Fibroblast of lung (primary cell): ENCODE measurements at regions not wholly inside any gene's neighbourhood (a gene's known extent, or its start where the extent isn't known, plus 50 kb on each side); places are given as distances from the start of the nearest gene placed in this dataset.
"Not testable (repeated sequence)": the region's sequence is repeated elsewhere in the genome, so short reads cannot be mapped to it uniquely, and the experiment has no call there.

Experiments used
- DNase-seq, 2 donors: peaks; one replicate each; pipeline versions ENCODE4 v3.0.0 to v3.0.0-alpha.2; 2010; ENCODE audit warnings: low read depth in 2 of 2
- H2AFZ ChIP-seq: 2 replicates; pipeline ENCODE4 v1.5.1; 2012; ENCODE audit warnings: low read length, control low read depth, inconsistent platforms
- H3K27ac ChIP-seq: 2 replicates; pipeline ENCODE4 v1.5.1; 2011; ENCODE audit warnings: low read length, control low read depth; ENCODE audit not compliant: insufficient read depth
- H3K27me3 ChIP-seq: 2 replicates; pipeline ENCODE4 v1.5.1; 2011; ENCODE audit warnings: mild to moderate bottlenecking, low read length; ENCODE audit not compliant: control insufficient read depth, insufficient read depth
- H3K36me3 ChIP-seq: 2 replicates; pipeline ENCODE4 v1.5.1; 2011; ENCODE audit warnings: low read length; ENCODE audit not compliant: control insufficient read depth, insufficient read depth
- H3K4me1 ChIP-seq: 2 replicates; pipeline ENCODE4 v1.5.1; 2011; ENCODE audit warnings: low read length; ENCODE audit not compliant: control insufficient read depth, insufficient read depth; ENCODE audit errors: extremely low read depth
- H3K4me2 ChIP-seq: 2 replicates; pipeline ENCODE4 v1.5.1; 2011; ENCODE audit warnings: low read length, control low read depth; ENCODE audit not compliant: insufficient read depth; ENCODE audit errors: extremely low read depth
- H3K4me3 ChIP-seq, 4 experiments: fragments of 200-600 bp in 1 of 4; sonication (generic) in 1 of 4; replicated peaks in 1 of 4; 2 replicates each; pipeline ENCODE4 v1.5.1; 2011 to 2016; ENCODE audit warnings: low read length in 4 of 4, low read depth in 3 of 4, mild to moderate bottlenecking in 3 of 4, control low read depth in 2 of 4, inconsistent platforms in 1 of 4, mixed read lengths in 1 of 4; ENCODE audit not compliant: insufficient read depth in 1 of 4; ENCODE audit errors: control extremely low read depth in 1 of 4
- H3K79me2 ChIP-seq: 2 replicates; pipeline ENCODE4 v1.5.1; 2012; ENCODE audit warnings: mild to moderate bottlenecking, low read length, inconsistent platforms; ENCODE audit not compliant: control insufficient read depth, insufficient read depth
- H3K9ac ChIP-seq: 2 replicates; pipeline ENCODE4 v1.5.1; 2011; ENCODE audit warnings: mild to moderate bottlenecking, low read length, control low read depth; ENCODE audit not compliant: insufficient read depth
- H3K9me3 ChIP-seq: 2 replicates; pipeline ENCODE4 v1.5.1; 2012; ENCODE audit warnings: low read depth, low read length; ENCODE audit not compliant: control insufficient read depth, insufficient read depth
- H4K20me1 ChIP-seq: 2 replicates; pipeline ENCODE4 v1.5.1; 2011; ENCODE audit warnings: low read length; ENCODE audit not compliant: control insufficient read depth, insufficient read depth; ENCODE audit errors: extremely low read depth
- CTCF ChIP-seq, 2 donors: IDR thresholded peaks in 1 of 2; conservative IDR thresholded peaks in 1 of 2; 1 replicate in 1 of 2; 2 replicates in 1 of 2; pipeline ENCODE4 v1.5.1; 2011 to 2012; ENCODE audit warnings: low read length in 2 of 2, control low read depth in 1 of 2, inconsistent platforms in 1 of 2, low read depth in 1 of 2, mild to moderate bottlenecking in 1 of 2
- EZH2 ChIP-seq: IDR thresholded peaks from 2 replicates; pipeline ENCODE4 v1.5.1; 2012; ENCODE audit warnings: low read length, control low read depth, mild to moderate bottlenecking; ENCODE audit errors: missing control alignments

DNA sequence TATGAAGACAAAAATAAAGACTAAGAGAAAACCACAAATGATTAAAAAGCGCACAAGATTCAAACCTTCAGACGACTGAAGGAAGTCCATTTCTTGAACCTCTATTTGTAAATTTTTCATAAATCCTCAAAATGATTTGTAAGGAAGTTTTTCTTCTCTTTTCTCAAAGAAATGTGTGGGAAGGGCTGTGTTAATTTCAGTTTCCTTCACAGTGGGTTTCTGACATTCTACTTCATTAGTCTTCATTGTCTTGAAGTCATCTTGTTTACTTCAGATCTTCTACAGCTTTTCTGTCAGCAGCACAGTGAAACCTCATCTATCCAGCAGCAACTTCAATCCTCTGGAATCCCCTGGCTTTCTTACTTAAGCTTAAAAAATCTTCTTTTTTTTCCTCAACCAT lies 87.6 kb upstream of the MYLIP start:
- Histone ChIP-seq H3K9ac (no peak overlapping the region), H3K4me2 (no peak overlapping the region), H2AFZ (no peak overlapping the region), H4K20me1 (no peaks in the 10 kb centered on the region), H3K9me3 (no peaks in the 10 kb centered on the region), H3K4me3 (no peak overlapping the region), H3K79me2 (no peaks in the 10 kb centered on the region), H3K36me3 (no peaks in the 10 kb centered on the region), H3K27ac (no peak overlapping the region), H3K27me3 (no peaks in the 10 kb centered on the region), H3K4me1 (no peaks in the 10 kb centered on the region)
- TF ChIP-seq CTCF (conservative IDR thresholded peaks at IDR 0.05 in 1 of 2, IDR thresholded peaks at IDR 0.05 in 1 of 2; ENCODE audit: low read depth in 1 of 2, low read length in 2 of 2) (no peak), EZH2 (no peak)
- no peak for DNase-seq

DNA sequence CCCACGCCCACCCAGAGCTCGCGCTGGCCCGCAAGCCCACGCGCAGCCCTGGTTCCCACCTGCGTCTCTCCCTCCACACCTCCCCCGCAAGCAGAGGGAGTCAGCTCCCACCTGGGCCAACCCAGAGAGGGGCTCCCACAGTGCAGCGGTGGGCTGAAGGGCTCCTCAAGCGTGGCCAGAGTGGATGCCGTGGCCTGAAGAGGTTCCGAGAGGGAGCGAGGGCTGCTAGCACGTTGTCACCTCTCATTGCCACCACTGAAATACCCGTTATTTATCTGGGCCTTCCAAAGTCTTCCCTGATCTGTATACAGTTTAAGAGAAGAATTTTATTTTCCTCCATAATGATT lies 88.3 kb upstream of the MYLIP start:
- DNase-seq, result no peak
- TF ChIP-seq CTCF (conservative IDR thresholded peaks at IDR 0.05 in 1 of 2, IDR thresholded peaks at IDR 0.05 in 1 of 2; ENCODE audit: low read depth in 1 of 2, low read length in 2 of 2) (no peak), EZH2 (no peak)
- H3K36me3 ChIP-seq, result no peaks in the 10 kb centered on the region
- H3K79me2 ChIP-seq, result no peaks in the 10 kb centered on the region
- no peak overlapping the region for H3K4me3 ChIP-seq
- H2AFZ ChIP-seq, result no peak overlapping the region
- H3K4me2 ChIP-seq, result no peak overlapping the region
- no peak overlapping the region for H3K9ac ChIP-seq
- no peaks in the 10 kb centered on the region for H3K27me3 ChIP-seq
- H3K9me3 ChIP-seq, result no peaks in the 10 kb centered on the region
- H4K20me1 ChIP-seq, result no peaks in the 10 kb centered on the region
- no peaks in the 10 kb centered on the region for H3K4me1 ChIP-seq
- H3K27ac ChIP-seq, result no peak overlapping the region

- H3K4me3 ChIP-seq, H3K4me1 ChIP-seq, DNase-seq, H3K4me2 ChIP-seq, H3K79me2 ChIP-seq, H3K27ac ChIP-seq, H3K27me3 ChIP-seq, H3K36me3 ChIP-seq, H2AFZ ChIP-seq, H4K20me1 ChIP-seq, H3K9ac ChIP-seq, H3K9me3 ChIP-seq: not testable (repeated sequence)
Observed at GRCh38 chr6:16039892-16040627, 88.8 kb upstream of the MYLIP start.
